H1 (cell line): ENCODE measurements at regions not wholly inside any gene's neighbourhood (a gene's known extent, or its start where the extent isn't known, plus 50 kb on each side); places are given as distances from the start of the nearest gene placed in this dataset.

Experiments
- CBX5 ChIP-seq: fragments of 300-800, 300-1000 bp; sonication (generic); IDR thresholded peaks from 2 replicates; pipeline ENCODE4 v1.7.1; 2016; ENCODE audit warnings: antibody characterized with exemption, low read length, low read depth
- CHD1 ChIP-seq: IDR thresholded peaks from 2 replicates; pipeline ENCODE4 v1.6.1; 2012; ENCODE audit warnings: low read depth, low read length, improper control_type of control experiment
- EGR1 ChIP-seq: IDR thresholded peaks from 2 replicates; pipeline ENCODE4 v1.6.1; 2011; ENCODE audit warnings: low read depth, low read length, borderline replicate concordance
- POLR2A ChIP-seq, 2 experiments: IDR thresholded peaks; 1 replicate in 1 of 2; 2 replicates in 1 of 2; pipeline ENCODE4 v1.6.1; 2011; ENCODE audit warnings: low read depth in 2 of 2, low read length in 2 of 2, mild to moderate bottlenecking in 2 of 2; ENCODE audit errors: control extremely low read depth in 1 of 2
- USF2 ChIP-seq: IDR thresholded peaks from 2 replicates; pipeline ENCODE4 v1.6.1; 2011; ENCODE audit warnings: low read length, improper control_type of control experiment

GRCh38 chr13:107625648-107626047 lies 589.7 kb downstream of the LIG4 start (continued):
- TF ChIP-seq USF2 (no peak), CHD1 (no peak), POLR2A (IDR thresholded peaks at IDR 0.05; ENCODE audit: control extremely low read depth in 1 of 2, low read depth in 2 of 2, low read length in 2 of 2) (no peak), EGR1 (no peak), CBX5 (no peak)
- TF ChIP-seq, all 59 proteins: peak for 0
